ENCODE measurements at regions not wholly inside any gene's neighbourhood (a gene's known extent, or its start where the extent isn't known, plus 50 kb on each side); places are given as distances from the start of the nearest gene placed in this dataset.

GRCh38 chrX:39905538-39905891 is 192.2 kb downstream of the BCOR start:
- TF ChIP-seq CTCF (IDR thresholded peaks at IDR 0.05) (no peak), POLR2AphosphoS5 (IDR thresholded peaks at IDR 0.05) (peak in 2 of 3 donors; percentile 14 to 40), POLR2A (IDR thresholded peaks at IDR 0.05) (no peak)

Data from transverse colon (tissue), 4 donors.